ENCODE measurements at regions not wholly inside any gene's neighbourhood (a gene's known extent, or its start where the extent isn't known, plus 50 kb on each side); places are given as distances from the start of the nearest gene placed in this dataset.

- no peak for DNase-seq
These were observed 149.9 kb downstream of the SHQ1 start for GRCh38 chr3:72698154-72698917.

- DNase-seq = no peak
These were observed 150.5 kb downstream of the SHQ1 start for GRCh38 chr3:72697717-72698116.

GRCh38 chr3:72696815-72697214 lies 151.4 kb downstream of the SHQ1 start:
- DNase-seq = no peak

DNA sequence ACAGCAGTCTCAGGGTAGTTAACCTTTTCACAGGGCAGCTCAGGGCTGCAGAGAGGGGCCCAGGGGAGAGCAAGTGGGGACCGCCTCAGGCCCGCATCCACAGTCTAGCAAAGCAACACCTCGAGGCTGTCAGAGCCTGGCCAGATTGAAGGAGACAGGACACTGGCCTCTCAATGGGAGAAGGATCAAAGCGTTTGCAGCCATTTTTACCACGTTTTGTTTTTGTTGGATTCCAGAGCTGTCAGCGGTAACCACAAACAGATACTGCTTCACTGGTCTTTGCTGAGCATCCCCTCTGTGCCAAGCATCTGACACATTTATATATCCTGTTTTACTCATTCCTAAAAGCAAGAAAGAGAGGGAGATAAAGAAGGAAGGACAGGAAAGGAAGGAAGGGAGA lies 153.8 kb downstream of the SHQ1 start:
- DNase-seq = no peak

DNA sequence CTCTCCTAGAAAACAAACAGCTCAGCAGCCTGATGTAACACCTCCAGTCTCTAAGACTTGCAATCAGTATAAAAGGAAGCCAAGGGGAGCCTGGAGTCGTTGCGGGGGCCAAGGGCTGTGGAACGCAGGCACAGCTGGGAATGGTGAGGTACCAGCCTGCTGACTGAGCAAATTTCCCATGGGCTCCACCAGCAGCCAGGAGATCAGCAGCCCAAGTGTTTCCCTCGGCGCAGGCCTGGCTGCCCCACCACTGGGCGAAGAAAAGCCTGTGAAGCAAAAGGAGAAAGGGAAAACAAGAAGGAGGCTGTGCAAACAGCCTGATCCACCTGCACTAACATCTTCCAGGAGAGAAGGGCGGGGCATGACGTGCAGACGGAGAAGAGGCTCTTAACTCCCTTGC lies 155.3 kb downstream of the SHQ1 start:
- DNase-seq = no peak

DNA sequence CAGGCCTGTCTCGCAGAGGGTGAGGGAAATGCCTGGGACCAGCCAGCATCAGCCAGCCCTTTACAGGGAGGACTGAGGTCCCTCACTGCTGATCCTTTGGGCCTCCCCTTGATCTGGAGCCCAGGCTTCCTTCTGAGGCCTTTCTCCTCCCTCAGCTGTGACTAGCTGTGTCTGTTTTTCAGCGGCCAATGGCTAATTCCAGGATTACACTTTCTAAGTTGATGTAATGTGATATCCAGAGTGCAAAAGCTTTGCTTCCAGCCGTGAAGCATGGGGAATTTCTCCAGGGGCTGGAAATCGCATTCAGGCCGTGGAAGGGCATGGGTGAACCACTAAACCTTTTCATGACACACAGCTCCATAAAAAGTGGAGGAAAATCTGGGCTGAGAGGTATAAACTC lies 157.6 kb downstream of the SHQ1 start:
- DNase-seq = no peak

- no peak for DNase-seq
These were observed 165.3 kb downstream of the SHQ1 start for GRCh38 chr3:72682936-72683452.

GRCh38 chr3:72681598-72681997 lies 166.6 kb downstream of the SHQ1 start:
- DNase-seq = no peak

- no peak for DNase-seq
These were observed 167.5 kb downstream of the SHQ1 start for GRCh38 chr3:72680766-72681165.

GRCh38 chr3:72679540-72680198 lies 168.6 kb downstream of the SHQ1 start:
- DNase-seq = no peak

- DNase-seq = no peak
These were observed 169.4 kb downstream of the SHQ1 start for GRCh38 chr3:72678867-72679266.

GRCh38 chr3:72678380-72678779 lies 169.9 kb downstream of the SHQ1 start:
- no peak for DNase-seq

DNA sequence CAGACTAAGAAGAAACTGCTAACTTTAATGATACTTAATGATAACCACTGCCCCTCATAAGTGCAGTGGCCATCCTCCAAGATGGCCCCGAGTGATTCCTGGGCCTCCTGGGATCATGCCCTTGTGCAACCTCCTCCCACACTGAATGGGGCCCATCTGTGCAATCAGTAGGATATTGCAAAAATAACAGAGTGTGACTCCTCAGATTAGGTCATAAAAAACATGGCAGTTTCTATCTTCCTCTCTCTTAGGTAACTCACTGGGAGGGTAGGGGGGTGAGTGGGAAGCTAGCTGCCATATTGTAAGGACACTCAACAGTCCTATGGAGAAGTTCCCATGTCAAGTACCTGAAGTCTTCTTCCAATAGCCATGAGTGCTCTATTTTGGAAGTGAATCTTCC lies 173.0 kb downstream of the SHQ1 start:
- DNase-seq = no peak

DNA sequence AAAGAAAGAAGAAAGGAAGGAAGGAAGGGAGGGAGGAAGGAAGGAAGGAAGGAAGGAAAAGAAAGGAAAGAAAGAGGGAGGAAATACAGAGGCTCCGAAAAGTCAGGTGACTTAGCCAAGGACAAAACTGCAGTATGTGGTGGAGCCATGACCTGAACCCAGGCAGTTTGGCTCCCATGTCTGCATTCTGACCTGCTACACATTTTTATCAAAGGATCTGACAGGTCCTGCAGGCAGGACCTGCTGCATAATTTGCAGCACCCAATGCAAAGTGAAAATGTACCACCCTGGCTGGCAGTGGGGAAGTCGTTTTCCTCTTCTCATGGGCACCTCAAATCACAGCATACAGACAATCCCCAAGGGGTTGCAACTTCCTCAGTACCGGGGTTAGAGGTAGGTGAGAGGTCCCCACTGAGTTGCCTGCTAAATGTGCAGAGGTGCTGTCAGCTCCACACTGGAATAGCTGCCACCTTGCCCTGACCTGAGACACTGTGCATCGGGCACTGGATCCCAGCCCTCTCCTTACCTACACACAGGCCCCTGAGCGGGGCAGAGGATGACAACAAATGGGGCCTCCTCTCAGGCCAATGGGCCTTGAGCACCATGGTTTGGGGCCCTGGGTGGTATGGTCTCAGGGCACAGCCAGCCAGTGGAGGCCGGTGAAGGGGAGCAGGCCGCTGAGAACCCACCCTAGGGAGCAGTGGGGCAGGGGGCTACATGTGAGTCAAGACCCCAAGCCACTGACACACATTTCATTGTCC lies 175.1 kb downstream of the SHQ1 start:
- no peak for DNase-seq

DNA sequence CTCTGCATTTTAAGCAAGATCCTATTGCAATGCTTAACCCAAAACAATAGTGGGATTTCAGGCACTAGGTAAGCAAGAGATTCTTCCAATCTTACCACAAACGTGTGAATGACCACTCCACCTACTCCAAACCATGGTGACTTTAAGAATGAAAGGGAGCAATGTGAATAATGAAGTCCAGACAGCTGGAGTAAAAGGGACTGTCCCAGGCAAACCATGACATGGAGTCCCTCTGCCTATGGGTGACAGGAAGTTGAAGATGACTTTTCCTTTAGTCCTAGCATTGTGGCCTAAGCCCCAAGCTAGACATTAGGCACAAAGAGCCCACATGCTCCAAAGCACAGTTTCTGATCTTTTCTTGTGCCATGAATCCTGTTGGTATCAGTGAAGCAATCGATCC lies 179.0 kb downstream of the SHQ1 start:
- no peak for DNase-seq

- DNase-seq = no peak
These were observed 181.8 kb downstream of the SHQ1 start for GRCh38 chr3:72666447-72666755.

DNA sequence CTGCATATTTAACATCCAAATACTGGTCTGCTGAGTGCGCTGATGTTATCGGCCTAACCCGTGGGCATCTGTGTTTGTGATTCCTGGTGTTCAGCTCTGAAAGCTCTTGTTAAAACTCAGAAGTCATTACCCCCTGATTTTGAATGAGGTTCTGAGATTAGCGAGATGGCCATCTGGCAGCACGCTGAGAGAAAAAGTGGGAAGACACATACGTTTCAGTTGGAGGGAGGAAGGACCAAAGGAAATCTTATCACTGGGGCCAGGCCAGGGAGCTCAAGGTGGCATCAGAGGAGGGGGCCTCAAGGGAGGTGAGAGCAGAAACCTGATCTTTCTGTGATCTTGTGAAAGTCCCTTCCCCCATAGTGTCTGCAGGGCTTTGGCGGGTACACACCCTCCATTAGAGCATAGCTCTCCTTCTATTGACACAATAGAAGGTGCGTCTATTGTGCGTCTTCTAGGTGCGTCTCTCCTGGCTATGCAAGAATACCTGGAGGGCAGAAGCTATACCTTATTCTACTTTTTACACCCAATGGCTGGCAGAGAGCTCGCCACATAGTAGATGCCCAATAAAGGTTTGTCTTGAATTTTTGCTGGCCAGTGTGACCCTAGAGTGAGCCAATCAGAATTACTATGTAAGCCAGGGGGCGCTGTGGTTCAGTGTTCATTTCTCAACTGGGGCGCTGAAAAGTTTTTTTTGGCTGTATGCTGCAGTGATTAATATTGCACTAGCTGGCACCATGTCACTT lies 182.4 kb downstream of the SHQ1 start:
- no peak for DNase-seq

DNA sequence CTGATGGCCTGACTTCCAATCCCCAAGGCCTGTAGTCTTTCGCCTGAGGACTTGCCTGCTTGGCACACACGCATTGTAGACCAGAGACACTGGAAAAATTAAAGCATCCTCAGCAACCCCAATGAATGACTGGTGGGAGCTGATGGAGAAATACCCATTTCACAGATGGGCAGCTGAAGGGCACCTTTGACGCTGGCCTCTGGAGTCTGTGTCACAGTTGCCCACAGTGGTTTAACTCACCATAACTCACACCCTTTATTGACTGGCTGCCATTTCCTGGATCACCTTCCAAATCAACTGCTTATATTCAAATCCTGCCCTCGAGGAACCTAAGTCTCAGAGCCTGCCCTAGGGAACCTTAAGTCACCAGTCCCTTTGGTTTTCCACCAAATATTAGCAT lies 183.1 kb downstream of the SHQ1 start:
- no peak for DNase-seq

GRCh38 chr3:72664184-72664975 lies 183.9 kb downstream of the SHQ1 start:
- no peak for DNase-seq

GRCh38 chr3:72663429-72663828 lies 184.8 kb downstream of the SHQ1 start:
- DNase-seq = no peak

GRCh38 chr3:72661115-72661457 lies 187.2 kb downstream of the SHQ1 start:
- no peak for DNase-seq
